GM12864 (cell line): ENCODE measurements at regions not wholly inside any gene's neighbourhood (a gene's known extent, or its start where the extent isn't known, plus 50 kb on each side); places are given as distances from the start of the nearest gene placed in this dataset.
"Not testable (repeated sequence)": the region's sequence is repeated elsewhere in the genome, so short reads cannot be mapped to it uniquely, and the experiment has no call there.

Experiments
- DNase-seq: peaks from one replicate; pipeline ENCODE4 v3.0.0-alpha.2; 2011; ENCODE audit warnings: low read depth
- H3K4me3 ChIP-seq: 2 replicates; pipeline ENCODE4 v1.5.1; 2011; ENCODE audit warnings: mild to moderate bottlenecking, low read depth, low read length, control low read depth
- CTCF ChIP-seq: IDR thresholded peaks from 2 replicates; pipeline ENCODE4 v1.5.1; 2011; ENCODE audit warnings: low read depth, mild to moderate bottlenecking, moderate library complexity, low read length, control low read depth, inconsistent platforms; ENCODE audit errors: missing control alignments

DNA sequence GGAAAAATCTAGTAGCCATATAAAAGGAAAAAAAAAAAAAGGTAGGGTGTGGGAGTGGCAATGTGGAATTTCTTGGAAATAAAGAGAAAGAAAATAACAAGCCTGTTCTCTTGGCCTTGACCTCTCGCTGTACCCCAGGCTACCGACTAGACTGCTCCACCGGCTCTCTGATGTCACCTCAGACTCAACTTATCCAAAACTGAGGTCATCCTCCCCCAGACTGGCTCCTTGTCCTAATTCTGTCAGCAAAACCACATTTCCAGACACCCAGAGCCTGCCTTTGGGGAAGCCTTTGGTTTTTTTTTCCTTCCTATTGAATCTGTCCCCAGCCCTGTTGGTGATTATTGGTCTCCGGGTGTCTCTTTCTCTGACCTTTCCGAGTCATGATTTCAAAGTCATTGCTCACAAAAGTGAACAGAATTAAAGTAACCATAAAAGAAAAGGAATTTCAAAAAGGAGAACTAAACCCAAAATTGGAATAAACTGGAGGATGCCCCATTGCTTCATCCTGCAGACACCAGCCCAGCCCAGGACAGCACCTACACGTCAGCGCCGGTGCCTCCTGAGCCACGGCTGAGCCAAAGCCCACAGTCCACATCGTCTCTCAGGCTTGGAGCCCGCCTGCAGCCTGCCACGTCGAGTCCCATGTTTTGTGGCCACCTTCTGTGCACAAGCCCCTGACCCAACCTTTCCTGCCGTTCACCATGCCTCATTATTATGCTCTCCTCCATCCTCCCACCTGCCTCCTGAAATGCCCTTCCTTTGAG, 170.7 kb downstream of the MYLK4 start:
- TF ChIP-seq CTCF: no peak
- no peak for DNase-seq
- no peak overlapping the region for H3K4me3 ChIP-seq

- no peak for TF ChIP-seq CTCF
- H3K4me3 ChIP-seq: no peak overlapping the region
- no peak for DNase-seq
Measured at GRCh38 chr6:2579241-2579761, 171.4 kb downstream of the MYLK4 start.

- H3K4me3 ChIP-seq: no peak overlapping the region
- no peak for DNase-seq
- no peak for TF ChIP-seq CTCF
Measured at GRCh38 chr6:2578767-2579166, 172.0 kb downstream of the MYLK4 start.

GRCh38 chr6:2576499-2576898, 174.2 kb downstream of the MYLK4 start:
- TF ChIP-seq CTCF: no peak
- H3K4me3 ChIP-seq: no peak overlapping the region
- no peak for DNase-seq

DNA sequence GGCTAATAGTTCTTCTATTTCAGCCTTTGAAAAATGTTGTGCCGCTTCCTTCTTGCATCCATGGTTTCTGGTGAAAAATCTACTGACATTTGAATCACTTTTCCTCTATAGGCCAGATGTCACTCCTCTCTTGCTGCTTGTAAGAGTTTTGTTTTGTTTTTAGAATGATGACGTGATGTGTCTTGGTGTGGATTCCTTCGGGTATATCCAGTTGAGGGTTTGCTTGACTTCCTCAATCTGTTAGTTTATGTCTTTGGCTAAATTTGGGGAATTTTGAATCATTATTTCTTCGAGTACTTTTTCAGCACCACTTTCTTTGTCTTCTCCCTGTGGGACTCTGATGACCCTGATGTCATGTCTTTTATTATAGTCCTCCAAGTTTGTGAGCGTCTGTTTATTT, 175.5 kb downstream of the MYLK4 start:
- no peak for TF ChIP-seq CTCF
- H3K4me3 ChIP-seq: no peak overlapping the region
- DNase-seq: no peak

DNA sequence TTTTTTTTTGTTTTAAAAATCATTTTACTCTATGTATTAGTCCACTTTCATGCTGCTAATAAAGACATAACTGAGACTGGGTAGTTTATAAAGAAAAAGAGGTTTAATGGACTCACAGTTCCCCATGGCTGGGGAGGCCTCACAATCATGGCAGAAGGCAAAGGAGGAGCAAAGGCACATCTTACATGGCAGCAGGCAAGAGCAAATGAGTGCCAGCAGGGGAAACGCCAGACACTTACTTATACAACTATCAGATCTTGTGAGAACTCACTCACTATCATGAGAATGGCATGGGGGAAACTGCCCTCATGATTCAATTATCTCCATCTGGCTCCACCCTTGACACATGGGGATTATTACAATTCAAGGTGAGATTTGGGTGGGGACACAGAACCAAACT, 181.3 kb downstream of the MYLK4 start:
- DNase-seq, H3K4me3 ChIP-seq: not testable (repeated sequence)

DNA sequence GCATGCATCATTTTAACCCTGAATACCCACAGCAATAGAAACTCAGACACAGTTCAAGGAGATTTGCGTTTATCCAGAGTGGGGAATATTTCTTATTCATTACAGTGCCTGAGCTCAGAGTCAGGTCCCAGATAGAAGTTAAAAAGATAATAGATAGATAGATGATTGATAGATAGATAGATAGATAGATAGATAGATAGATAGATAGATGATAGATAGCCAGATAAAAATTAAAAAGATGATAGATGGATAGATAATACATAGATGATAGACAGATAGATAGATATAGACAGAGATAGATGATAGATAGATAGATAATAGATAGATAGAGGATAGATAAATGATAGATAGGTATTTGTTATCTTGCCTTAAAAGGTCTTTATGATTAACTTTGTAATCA, 184.7 kb downstream of the MYLK4 start:
- TF ChIP-seq CTCF: no peak
- no peak overlapping the region for H3K4me3 ChIP-seq
- DNase-seq: no peak
